NCI-H1930 (cell line): ENCODE measurements at regions not wholly inside any gene's neighbourhood (a gene's known extent, or its start where the extent isn't known, plus 50 kb on each side); places are given as distances from the start of the nearest gene placed in this dataset.
"Not testable (repeated sequence)": the region's sequence is repeated elsewhere in the genome, so short reads cannot be mapped to it uniquely, and the experiment has no call there.

Source experiments
- DNase-seq, 2 experiments: peaks; one replicate each; lab custom pipeline; 2025; lab: John Stamatoyannopoulos, UW

DNA sequence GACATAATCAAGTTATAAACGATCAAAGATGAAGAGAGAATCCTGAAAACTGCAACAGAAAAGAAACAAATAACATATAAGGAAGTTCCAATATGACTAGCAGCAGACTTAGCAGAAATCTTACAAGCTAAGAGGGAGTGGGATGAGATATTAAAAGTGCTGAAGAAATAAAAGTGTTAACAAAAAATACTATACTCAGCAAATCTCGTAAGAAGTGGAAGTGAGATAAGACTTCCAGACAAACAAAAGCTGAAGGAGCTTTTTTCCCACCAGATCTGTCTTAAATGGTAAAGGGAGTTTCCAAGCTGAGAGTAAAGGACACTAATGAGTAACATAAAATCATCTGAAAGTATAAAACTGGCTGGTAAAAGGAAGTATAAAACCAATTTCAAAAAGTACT is 2036.0 kb upstream of the C9orf72 start:
- no peak for DNase-seq

DNA sequence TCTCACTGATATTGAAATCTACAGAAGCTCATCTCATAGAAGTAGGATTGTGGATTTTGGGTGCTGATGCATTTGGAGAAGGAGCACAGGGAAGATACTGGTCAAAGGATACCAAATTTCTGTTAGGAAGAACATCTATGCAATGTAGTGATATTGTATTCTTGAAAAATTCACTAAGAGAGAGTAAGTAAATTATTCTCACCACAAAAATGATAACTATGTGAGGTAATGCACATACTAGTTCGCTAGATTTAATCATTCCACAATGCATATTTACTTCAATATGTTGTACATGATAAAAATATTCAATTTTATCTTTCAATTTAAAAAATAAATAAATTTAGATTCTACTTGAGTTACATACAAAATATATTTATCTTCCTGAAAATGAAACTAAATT is 2040.5 kb upstream of the C9orf72 start:
- no peak for DNase-seq

DNA sequence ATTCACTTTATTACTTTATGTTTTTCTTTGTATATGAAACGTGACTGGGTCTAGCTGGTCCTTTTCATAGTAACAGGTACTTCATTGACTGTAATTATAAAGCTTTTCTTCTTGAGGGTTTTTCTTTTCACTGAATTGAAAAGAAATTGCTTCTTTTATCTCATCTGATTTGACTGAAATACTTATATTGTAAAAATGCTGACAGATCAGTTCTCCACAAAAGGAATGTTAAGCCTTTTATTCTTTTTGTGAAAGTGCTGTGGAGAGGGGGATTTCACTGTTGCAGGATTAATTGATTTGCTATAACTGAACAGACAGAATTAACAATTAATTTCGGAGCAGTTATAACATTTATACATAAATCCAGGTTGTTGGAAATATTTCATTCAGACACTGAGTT is 2043.6 kb upstream of the C9orf72 start:
- no peak for DNase-seq

DNA sequence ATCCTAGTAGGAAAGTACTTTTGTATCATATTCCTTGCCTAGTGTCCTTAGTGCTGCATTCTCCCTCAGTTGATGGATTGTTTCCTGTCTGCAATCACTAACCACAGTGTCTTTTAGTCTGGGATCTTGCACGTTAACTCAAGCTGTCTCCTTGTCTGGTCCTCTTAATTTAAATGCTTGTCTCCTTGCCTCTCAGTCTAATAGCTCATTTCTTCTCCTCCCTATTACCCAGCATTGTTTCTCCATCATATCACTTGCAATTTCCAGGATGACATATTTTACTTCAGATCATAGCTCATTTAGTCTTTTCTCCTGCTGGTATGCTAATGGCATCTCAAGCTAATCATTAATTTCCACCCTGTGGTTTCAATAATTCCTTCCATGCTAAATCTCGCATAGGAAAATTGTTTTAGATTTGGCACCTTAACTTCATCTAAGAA is 2052.0 kb upstream of the C9orf72 start:
- DNase-seq = no peak

DNA sequence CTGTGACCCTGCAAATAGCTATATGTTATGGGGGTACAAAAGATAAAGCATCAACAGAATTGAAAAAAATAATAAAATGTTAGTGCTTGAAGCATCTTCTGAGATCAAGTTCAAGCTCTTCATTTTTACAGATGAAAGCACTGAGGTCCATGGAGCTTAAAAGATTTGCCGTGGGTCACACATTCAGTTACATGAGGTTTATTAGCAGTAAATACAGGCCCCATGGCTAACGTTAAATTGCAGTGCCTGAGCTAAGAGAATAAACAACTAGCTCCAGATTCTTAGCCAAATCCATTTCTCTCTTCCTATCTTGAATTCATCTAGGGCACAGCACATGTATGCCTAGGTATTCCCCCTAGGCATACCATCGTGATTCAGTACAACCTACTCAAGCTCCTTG is 2052.7 kb upstream of the C9orf72 start:
- no peak for DNase-seq

DNA sequence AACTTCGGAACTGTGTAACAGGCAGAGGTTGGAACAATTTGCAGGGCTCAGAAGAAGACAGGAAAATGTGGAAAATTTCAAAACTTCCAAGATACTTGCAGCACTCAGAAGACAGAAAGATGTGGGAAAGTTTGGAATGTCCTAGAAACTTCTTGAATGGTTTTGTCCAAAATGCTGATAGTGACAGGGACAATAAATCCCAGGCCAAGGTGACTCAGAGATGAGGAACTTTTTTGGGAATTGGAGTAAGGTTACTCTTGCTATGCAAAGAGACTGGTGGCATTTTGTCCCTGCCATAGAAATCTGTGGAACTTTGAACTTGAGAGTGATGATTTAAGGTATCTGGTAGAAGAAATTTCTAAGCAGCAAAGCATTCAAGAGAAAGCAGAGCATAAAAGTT is 2055.6 kb upstream of the C9orf72 start:
- not testable (repeated sequence) for DNase-seq

DNA sequence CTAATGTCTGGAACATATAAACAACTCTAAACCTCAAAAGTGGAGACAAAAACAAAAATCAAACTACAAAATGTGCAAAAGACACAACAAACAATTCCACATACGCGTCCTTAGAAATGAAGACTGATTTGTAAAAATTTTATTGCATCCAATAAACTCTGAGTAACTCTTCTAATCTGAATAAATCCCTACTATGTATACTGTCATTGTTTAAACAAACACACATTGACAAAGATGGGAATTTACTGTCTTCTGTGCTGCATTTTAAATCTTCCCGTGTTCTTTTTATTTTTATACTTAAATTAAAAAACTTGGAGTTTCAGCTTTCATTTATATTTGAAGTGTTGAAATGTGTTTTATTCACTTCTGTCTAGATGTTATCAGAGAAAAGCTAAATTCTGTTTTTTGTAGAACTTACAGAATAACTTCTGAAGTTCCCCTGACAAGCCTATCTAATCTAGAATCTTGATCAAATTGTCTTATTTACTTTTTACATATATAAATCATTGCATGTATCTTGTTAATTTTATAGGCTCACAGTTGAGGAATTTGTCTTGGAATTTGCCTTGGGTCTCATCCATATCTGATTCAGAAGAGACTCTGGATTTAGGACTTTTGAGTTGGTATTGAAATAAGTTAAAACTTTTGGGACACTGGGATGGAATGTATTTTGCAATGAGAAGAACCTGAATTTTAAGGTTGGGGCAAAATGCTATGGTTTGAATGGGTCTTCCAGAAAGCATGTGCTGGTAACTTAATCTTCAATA is 2064.4 kb upstream of the C9orf72 start:
- no peak for DNase-seq

DNA sequence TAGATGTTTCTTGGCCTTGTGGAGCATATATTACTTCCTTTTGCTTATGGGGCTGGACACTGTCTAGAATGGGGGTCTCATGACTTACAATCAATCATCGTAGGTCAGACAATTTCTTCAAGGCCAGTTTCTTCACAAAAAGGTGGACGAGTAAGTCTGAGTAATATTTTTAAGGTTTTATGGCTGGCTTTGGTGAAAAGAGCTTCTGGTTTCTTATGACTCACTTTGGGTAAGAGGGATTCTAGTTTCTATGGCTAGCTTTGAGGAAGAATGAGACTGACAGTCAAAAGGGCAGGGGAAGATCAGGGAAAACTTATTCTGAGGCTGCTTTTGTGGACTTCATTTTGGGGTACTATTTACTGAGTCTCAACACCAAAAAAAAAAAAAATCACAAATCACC is 2067.2 kb upstream of the C9orf72 start:
- no peak for DNase-seq

DNA sequence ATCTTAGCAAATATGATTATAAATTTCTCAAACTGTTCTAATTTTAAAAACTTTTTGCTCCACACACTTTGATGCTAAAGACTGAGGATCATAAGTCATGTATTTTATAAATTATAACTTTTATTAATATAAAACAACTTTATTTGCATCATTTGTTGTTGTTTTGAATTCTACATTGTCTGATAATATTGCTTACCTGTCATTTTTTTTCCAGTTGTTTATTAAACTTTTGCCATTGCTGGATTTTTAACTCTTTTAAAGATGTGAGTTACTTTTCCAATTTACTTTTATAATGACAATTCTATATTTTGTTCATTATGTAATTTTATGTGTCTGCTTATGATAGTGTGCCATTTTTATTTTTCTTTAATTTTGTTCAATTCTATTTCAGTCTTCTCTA is 2071.2 kb upstream of the C9orf72 start:
- no peak for DNase-seq

DNA sequence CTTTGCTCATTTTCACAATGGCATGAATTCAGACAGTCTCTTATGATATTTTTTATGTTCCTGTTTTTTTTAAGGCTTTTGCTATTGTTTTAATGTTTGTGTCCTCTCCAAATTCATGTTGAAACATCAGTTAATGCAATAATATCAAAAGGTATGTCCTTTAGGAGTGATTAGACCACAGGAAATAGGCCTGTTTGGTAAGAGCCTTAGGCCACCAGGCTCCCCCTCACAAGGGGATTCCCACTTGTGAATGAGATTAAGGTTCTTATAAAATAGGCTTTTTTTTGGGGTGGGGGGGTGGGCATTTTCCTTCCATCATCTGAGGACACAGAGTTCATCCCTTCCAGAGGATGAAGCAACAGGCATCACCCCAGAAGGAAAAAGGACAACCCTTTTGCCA is 2074.2 kb upstream of the C9orf72 start:
- no peak for DNase-seq

DNA sequence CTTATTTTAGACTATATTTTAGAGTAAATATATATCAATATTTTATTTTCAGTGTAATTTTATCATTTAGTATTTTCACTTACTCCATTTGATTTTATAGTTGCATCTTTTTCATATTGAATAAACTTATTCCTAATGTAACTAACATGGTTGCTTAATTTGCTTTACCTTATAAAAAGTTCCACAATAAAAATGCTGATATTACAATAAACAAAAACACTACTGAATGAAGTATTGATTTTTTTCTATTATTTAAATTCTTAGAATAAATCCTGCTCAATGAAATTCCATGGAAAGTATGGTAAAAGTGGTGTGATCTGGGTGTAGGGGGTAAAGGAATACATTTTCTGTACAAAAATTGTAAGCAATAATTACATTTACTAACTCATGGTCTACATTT is 2074.9 kb upstream of the C9orf72 start:
- DNase-seq = no peak

DNA sequence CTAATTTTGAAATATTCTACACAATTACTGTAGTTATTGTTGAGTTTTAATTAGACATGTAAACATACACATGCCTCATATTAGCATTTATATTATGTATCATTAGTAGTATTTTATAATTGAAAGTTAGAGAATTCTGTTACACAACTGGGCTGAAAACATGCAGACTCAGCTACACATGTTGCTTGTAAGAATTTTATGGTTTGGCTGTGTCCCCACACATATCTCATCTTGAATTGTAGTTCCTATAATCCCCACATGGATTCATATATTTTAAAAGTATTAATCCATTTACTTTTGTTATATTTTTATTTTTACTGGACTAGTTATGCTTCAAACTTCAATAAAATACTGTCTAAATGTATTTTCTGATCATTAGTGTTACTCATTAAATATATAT is 2075.3 kb upstream of the C9orf72 start:
- DNase-seq = no peak

DNA sequence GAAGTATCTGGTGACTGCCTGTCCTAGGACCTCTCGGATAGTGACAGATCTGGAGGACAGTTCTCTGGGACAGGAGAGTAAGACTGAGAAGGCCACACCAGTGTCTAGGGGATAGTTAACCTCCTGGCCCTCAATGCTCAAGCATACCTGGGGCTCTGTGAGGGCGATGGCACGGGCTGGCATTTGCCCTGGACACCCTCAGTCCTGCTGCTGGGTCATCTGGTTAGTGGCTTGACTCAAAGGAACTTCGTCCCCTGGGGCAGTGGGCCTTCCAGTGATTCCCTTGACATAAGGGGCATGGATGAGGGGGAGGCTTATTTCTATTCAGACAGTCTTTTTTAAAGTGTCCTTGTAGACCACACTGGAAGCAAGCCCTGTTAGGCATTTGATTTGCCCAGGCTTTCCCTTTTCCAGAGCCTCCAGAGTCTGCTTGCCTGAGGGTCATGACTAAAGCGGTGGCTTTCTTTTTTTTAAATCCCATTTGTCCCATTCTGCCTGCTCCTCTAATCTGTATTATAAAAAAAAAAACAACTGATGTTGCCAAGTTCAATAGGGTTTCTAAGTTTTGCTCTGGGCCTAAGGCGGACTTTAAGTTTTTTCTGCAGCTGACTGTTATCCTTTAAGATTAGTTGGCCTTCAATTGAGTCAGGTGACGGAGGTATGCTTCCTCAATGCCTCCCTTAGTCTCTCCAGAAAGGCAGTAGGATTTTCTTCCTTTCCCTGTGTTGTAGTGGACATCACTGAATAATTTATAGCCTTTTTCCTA is 2083.5 kb upstream of the C9orf72 start:
- DNase-seq = no peak

DNA sequence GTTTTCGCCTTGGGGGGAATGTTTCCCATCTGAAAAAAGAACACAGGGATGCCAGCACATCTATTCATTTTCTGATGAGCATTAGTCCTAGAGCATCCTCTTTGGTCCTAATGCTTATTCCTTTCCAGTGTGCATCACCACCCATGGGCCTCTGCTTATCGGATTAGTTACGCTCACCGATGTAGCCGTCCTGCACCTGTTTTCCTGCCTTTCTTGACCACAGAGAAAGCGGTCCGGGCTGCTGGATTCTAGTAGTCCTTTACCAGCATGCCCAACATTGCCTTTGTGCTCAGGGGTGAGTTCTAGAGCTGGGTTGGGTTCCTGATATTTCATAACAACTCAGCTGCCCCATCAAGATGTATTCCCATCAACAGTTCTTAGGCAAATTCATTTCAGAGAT is 2084.5 kb upstream of the C9orf72 start:
- DNase-seq = no peak

DNA sequence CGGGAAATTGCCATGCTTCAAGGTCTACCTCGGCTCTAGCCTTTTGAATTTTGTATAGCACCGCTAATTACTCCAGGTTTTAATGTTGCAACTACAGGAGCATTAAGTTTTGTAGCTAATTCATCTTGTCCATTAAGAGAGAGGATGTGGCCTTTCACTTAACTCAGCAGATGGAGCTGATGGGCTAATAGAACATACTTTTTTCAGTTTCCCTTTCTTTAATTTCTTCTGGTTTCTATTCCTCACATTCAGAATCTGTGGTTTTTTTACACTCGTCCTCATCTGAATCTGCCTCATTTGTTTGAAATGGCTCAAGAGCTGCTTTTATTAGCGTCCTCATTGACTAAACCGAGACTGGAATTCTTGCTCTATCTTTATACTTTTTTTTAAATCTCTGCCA is 2085.7 kb upstream of the C9orf72 start:
- DNase-seq = no peak

DNA sequence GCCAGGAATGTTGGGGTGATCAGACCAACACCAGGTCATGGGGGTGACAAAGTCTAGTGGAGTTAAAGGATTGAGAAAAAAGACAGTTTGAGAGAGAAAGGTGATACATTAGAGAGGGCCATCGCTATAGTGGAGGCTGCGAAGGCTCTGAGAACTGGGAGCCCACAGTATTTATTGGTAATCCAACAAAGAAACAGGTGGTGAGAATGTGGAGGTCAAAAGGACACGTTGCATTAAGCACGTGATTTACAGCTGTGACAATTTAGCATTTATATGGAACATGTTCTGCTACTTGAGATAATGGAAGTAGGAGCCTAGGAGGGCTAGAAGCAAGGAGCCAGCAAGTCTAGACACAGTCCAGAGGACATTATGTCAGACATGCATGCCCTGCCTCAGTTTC is 2086.5 kb upstream of the C9orf72 start:
- DNase-seq = no peak

DNA sequence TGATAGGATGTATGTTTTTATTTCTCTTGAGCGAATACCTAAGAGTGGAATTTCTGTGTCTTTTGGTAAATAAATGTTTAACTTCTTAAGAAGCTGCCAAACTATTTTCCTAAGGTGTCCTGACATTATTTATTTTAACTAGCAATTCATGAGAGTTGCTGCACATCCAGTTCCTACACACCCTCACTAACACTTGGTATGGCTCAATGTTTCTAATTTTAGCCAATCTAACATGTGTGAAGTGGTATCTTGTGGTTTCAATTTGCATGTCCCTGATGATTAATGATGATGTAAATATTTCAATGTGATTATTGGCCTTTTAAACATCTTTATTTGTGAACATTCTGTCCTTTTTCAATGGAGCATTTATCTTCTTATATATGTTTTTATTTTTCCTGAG is 2095.5 kb upstream of the C9orf72 start:
- no peak for DNase-seq

DNA sequence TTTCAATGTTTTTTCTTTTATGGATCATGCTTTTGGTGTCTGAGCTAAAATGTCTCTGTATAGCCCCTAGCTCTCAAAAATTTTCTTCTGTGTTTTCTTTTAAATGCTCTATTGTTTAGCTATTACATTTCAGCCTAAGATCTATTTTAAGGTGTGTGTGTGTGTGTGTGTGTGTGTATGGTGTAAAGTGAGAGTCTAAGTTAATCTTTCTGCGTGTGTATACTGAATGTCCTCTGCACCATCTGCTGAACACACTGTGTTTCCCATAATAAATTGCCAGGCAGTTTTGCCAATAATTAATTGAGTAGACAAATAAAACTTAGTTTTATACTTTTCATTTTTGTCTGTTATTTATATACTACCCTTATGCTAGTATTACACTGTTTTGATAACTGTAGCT is 2096.3 kb upstream of the C9orf72 start:
- no peak for DNase-seq

DNA sequence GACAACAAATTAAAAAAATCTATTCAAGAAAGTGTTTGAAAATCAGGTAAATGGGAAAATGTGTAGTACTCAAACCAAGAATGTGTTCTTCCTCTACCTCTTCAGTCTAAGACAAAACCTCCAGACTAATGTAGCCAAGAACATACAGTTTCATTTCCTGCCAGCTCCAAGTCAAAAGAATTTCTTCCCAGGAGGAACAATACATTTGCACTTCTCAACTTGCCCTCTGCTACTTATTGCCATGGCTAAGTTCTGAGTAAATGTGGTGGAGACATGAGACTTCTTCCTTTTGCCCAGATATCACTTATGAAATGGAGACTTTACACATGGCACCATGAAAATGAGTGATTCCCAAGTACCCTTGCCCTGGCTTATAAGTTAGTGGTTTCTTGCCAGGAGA is 2112.2 kb upstream of the C9orf72 start:
- DNase-seq = no peak

DNA sequence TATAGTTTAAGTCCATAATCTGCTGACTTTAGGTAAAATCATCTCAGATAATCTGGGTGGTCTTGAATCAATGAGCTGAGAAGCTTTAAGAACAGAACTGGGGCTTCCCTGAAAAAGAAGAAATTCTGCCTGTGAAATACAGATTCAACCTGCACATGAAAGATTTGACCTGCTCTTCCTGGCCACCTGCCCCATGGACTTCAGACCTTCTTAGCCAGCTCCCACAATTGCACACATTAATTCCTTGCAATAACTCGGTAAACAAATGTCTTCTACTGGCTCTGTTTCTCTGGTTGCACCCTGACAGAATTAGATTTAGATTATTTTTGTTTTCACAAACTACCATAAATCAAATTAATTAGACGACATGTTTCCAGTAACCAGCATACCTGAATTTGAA is 2117.9 kb upstream of the C9orf72 start:
- DNase-seq = no peak

DNA sequence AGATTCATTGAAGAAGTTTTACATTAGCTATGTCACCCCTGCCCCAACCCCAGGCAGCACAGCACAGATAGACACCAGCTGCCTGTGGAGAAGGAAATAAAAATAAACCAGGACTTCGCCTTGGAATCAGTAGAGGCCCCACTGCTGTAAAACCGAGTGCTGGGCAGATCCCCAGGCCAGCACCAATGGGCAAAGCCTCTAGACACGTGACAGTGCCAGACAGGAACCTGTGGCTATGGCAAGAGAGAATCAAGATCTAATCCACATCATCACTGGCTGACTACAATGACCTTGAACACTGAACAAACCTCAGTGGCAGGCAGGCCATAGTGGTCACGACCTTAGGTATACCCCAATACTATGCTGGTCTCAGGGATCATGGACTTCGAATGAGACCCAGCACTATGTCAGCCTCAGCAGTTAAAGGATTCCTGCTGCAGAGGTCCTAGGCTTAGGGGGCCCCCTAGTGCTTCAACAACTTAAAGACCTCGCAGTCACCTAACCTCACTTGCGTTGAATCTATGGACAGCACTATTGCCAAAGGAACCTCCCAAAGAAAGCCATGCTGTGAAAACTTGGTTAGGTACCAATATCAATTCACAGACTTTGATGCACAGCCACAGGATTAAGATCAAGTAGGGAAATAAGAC is 2118.6 kb upstream of the C9orf72 start:
- no peak for DNase-seq

DNA sequence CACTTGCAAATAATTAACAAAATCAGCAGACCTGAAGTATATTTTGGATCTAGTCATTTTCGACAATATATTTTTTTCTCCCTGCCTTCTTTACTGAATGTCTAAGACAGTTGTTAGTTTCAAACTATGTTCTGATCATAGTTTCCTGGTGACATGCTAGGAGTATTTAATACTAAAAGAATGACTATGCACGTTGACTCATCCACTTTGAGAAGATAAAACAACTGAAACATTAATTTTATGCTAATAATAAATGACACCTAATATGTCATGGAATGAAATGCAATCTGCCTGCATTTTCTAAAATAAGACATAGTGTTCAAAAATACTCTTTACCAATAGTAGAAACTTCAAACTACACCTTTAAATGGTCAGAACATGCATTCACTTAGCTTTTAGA is 2123.7 kb upstream of the C9orf72 start:
- no peak for DNase-seq

DNA sequence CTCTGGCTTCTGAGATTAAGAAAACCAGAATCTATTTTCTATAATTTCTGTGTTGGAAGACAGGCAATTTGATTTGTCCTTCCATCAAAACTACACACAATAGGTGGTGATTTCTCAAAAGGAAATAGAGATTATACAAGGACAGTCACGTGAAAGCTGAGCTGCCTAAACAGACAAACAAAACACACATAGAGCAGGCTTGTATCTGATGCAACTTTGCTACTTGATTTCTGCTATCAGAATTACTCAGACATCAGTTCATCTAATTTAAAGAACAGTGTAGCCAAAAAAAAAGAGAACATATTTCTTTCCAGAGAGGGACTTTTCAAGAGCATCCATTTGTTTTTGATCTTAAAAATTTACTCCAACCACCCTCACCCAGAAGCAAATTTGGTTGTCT is 2128.3 kb upstream of the C9orf72 start:
- no peak for DNase-seq
